ENCODE measurements at regions not wholly inside any gene's neighbourhood (a gene's known extent, or its start where the extent isn't known, plus 50 kb on each side); places are given as distances from the start of the nearest gene placed in this dataset.

GRCh38 chr21:23534850-23535249 is 2072.4 kb downstream of the MRPL39 start:
- no peak for TF ChIP-seq CTCF (IDR thresholded peaks at IDR 0.05)
- no peak for TF ChIP-seq POLR2A (IDR thresholded peaks at IDR 0.05)
